ENCODE measurements at regions not wholly inside any gene's neighbourhood (a gene's known extent, or its start where the extent isn't known, plus 50 kb on each side); places are given as distances from the start of the nearest gene placed in this dataset.

DNA sequence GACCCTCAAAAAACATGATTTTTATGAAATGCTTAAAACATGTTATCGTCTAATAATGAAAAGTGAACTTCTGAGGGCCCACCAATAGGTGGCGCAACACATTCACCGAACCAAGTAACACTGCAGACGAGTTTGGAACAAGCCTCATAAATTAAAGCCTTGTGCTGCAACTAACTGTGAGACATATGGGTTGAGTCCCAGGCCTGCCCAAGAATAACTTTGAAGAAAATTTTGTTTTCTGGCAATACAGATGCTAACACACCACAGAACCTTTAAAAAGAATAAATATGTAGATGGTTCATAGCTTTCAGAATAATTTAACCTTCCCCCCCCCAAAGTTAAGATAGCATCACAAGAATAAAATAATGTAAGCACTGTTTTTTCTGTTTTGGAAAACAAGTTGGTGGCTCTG is 285.9 kb downstream of the RNF144A start:
- Histone ChIP-seq H2BK15ac (ENCODE audit: low read depth, low read length) (no peak overlapping the region), H2BK20ac (ENCODE audit: low read depth, low read length, poor library complexity, severe bottlenecking) (no peak overlapping the region), H3K9ac (ENCODE audit: extremely low read depth, insufficient read length, low read length) (no peak overlapping the region), H4K5ac (ENCODE audit: insufficient read length, low read depth, low read length) (no peak overlapping the region), H2AK5ac (ENCODE audit: insufficient read length, low read length) (no peak overlapping the region), H4K91ac (ENCODE audit: insufficient read length, low read depth, low read length) (no peak overlapping the region), H3K79me2 (ENCODE audit: insufficient read depth, low read length) (no peaks in the 10 kb centered on the region), H2BK120ac (ENCODE audit: low read depth, low read length, poor library complexity, severe bottlenecking) (no peak overlapping the region), H3K27ac (ENCODE audit: insufficient read length, low read depth, low read length) (no peak overlapping the region), H3K14ac (ENCODE audit: insufficient read depth, low read length) (no peak overlapping the region), H3K23ac (ENCODE audit: insufficient read length, low read depth, low read length) (no peak overlapping the region), H3K23me2 (ENCODE audit: insufficient read length, low read depth, low read length, poor library complexity, severe bottlenecking) (no peaks in the 10 kb centered on the region), H3K4ac (ENCODE audit: low read depth, low read length) (no peak overlapping the region), H3T11ph (ENCODE audit: low read length) (no peak overlapping the region), H3K79me1 (ENCODE audit: insufficient read depth, low read depth, low read length, poor library complexity, severe bottlenecking) (no peaks in the 10 kb centered on the region), H2BK5ac (ENCODE audit: insufficient read length, low read length) (no peak overlapping the region), H3K27me3 (ENCODE audit: insufficient read depth, low read length) (no peaks in the 10 kb centered on the region), H2AFZ (ENCODE audit: low read length) (no peak overlapping the region), H3K56ac (ENCODE audit: insufficient read length, low read depth, low read length) (no peak overlapping the region), H2BK12ac (ENCODE audit: insufficient read length, low read depth, low read length) (no peak overlapping the region), H3K18ac (ENCODE audit: insufficient read length, low read depth, low read length) (no peak overlapping the region), H4K20me1 (ENCODE audit: control insufficient read depth, insufficient read depth, insufficient read length) (no peaks in the 10 kb centered on the region), H3K9me3 (ENCODE audit: control insufficient read depth, low read depth, low read length) (no peaks in the 10 kb centered on the region), H3K4me1 (ENCODE audit: insufficient read depth, low read length) (no peaks in the 10 kb centered on the region; the same call in 1 of the 2 replicates), H4K8ac (replicated peaks; ENCODE audit: insufficient read length, low read depth, low read length) (no peak overlapping the region), H3K4me2 (ENCODE audit: insufficient read depth, insufficient read length, low read length) (no peak overlapping the region)
- H3K4me3 Mint-ChIP-seq, result no peak overlapping the region
- H3K27ac Mint-ChIP-seq, result no peak overlapping the region
- WGBS (ENCODE audit: extremely low coverage, insufficient read length, low lambda C conversion rate), result no CpG with 5 or more reads among the region's 4 CpGs
- TF ChIP-seq, protein P1, sequence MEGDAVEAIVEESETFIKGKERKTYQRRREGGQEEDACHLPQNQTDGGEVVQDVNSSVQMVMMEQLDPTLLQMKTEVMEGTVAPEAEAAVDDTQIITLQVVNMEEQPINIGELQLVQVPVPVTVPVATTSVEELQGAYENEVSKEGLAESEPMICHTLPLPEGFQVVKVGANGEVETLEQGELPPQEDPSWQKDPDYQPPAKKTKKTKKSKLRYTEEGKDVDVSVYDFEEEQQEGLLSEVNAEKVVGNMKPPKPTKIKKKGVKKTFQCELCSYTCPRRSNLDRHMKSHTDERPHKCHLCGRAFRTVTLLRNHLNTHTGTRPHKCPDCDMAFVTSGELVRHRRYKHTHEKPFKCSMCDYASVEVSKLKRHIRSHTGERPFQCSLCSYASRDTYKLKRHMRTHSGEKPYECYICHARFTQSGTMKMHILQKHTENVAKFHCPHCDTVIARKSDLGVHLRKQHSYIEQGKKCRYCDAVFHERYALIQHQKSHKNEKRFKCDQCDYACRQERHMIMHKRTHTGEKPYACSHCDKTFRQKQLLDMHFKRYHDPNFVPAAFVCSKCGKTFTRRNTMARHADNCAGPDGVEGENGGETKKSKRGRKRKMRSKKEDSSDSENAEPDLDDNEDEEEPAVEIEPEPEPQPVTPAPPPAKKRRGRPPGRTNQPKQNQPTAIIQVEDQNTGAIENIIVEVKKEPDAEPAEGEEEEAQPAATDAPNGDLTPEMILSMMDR (conservative IDR thresholded peaks at IDR 0.05), result peak; percentile 98
- H3K4me1 Mint-ChIP-seq, result peaks cover 17 to 21% of the 10 kb centered on the region in 2 experiments
- H3K27me3 Mint-ChIP-seq (ENCODE audit: low read depth), result no peaks in the 10 kb centered on the region
- peak; percentile 51 for DNase-seq
- no peaks in the 10 kb centered on the region; a peak in 1 of 7 replicates for H3K36me3 Mint-ChIP-seq (ENCODE audit: insufficient read depth in 1 of 3, low read depth in 3 of 3)
- peaks cover 2 to 3% of the 10 kb centered on the region in 2 experiments; a peak in 2 of 5 replicates for H3K9me3 Mint-ChIP-seq

Data from H9 (cell line).